ENCODE measurements at regions not wholly inside any gene's neighbourhood (a gene's known extent, or its start where the extent isn't known, plus 50 kb on each side); places are given as distances from the start of the nearest gene placed in this dataset.

- no peak overlapping the region for H2AK5ac ChIP-seq (ENCODE audit: low read depth, low read length)
- DNase-seq (ENCODE audit: low read depth in 1 of 2, low spot score in 2 of 2) (no peak), FAIRE-seq (no peak)
- no peaks in the 10 kb centered on the region for H3K79me1 ChIP-seq (ENCODE audit: low read depth, low read length)
- no peaks in the 10 kb centered on the region for H3K79me2 ChIP-seq (ENCODE audit: control insufficient read depth in 1 of 2, insufficient read depth in 2 of 2, low read length in 2 of 2)
- H2BK120ac ChIP-seq (replicated peaks; ENCODE audit: low read depth, low read length), result no peak overlapping the region
- TF ChIP-seq EZH2 (IDR thresholded peaks at IDR 0.05; ENCODE audit: low read depth, low read length, severe bottlenecking) (no peak), BCL11A (IDR thresholded peaks at IDR 0.05; ENCODE audit: low read depth in 2 of 2, low read length in 2 of 2) (no peak), BRCA1 (IDR thresholded peaks at IDR 0.05; ENCODE audit: low read depth, low read length) (no peak), POLR2A (IDR thresholded peaks at IDR 0.05; ENCODE audit: control extremely low read depth in 1 of 2, low read depth in 2 of 2, low read length in 2 of 2) (no peak), EP300 (IDR thresholded peaks at IDR 0.05; ENCODE audit: borderline replicate concordance in 1 of 2, low read depth in 2 of 2, low read length in 2 of 2) (no peak), JUN (IDR thresholded peaks at IDR 0.05; ENCODE audit: low read depth, low read length) (no peak), KDM5A (IDR thresholded peaks at IDR 0.05; ENCODE audit: low read length) (no peak), SP2 (IDR thresholded peaks at IDR 0.05; ENCODE audit: low read length) (no peak), POLR2AphosphoS5 (IDR thresholded peaks at IDR 0.05; ENCODE audit: low read depth, low read length) (no peak)
- H3K18ac ChIP-seq (ENCODE audit: extremely low read depth, low read length), result no peak overlapping the region
- H3K36me3 ChIP-seq (ENCODE audit: control insufficient read depth in 2 of 4, insufficient read depth in 4 of 4, low read length in 3 of 4), result no peaks in the 10 kb centered on the region
- no peak overlapping the region; a peak in 2 of 7 replicates for H3K9ac ChIP-seq (replicated peaks in 1 of 4; ENCODE audit: extremely low read depth in 1 of 4, low read depth in 3 of 4, low read length in 3 of 4)
- H3K14ac ChIP-seq (ENCODE audit: insufficient read length), result no peak overlapping the region
- H4K8ac ChIP-seq (ENCODE audit: extremely low read depth, insufficient read depth, low read length), result no peak overlapping the region
- no peak overlapping the region for H2BK5ac ChIP-seq (ENCODE audit: low read depth, low read length)
- H2AFZ ChIP-seq (ENCODE audit: low read length), result no peak overlapping the region
- H2BK20ac ChIP-seq (ENCODE audit: low read length), result no peak overlapping the region
- ChIA-PET POLR2A (ENCODE audit: partially characterized antibody) (no interaction called here), CTCF (ENCODE audit: partially characterized antibody) (interaction anchor here (0.8 kb wide), 1 partner anchor 16 kb away, joined by 3 read pairs; no protein-coding TSS in a partner anchor)
- no peak overlapping the region for H2BK15ac ChIP-seq (ENCODE audit: low read length)
- no peaks in the 10 kb centered on the region for H3K9me3 ChIP-seq (ENCODE audit: insufficient read depth in 2 of 2, low read depth in 1 of 2, low read length in 1 of 2)
- no peak overlapping the region for H3K56ac ChIP-seq (replicated peaks; ENCODE audit: insufficient read length, low read depth, low read length)
- no peak overlapping the region for H3K4me2 ChIP-seq (ENCODE audit: insufficient read depth in 1 of 2, low read depth in 2 of 2, low read length in 2 of 2)
- H4K20me1 ChIP-seq (replicated peaks in 1 of 2; ENCODE audit: control insufficient read depth in 1 of 2, insufficient read depth in 2 of 2, low read length in 2 of 2), result no peaks in the 10 kb centered on the region
- H3K4ac ChIP-seq (replicated peaks; ENCODE audit: insufficient read length, low read depth, low read length), result no peak overlapping the region
- H3K27ac ChIP-seq (ENCODE audit: low read depth, low read length), result no peak overlapping the region
- H3K23ac ChIP-seq (ENCODE audit: insufficient read length), result no peak overlapping the region
- H4K5ac ChIP-seq (ENCODE audit: insufficient read length, low read depth, low read length), result no peak overlapping the region
- H3K23me2 ChIP-seq (ENCODE audit: low read depth, low read length), result no peaks in the 10 kb centered on the region
- H2BK12ac ChIP-seq (ENCODE audit: low read depth, low read length), result no peak overlapping the region
- no peak overlapping the region for H4K91ac ChIP-seq (replicated peaks; ENCODE audit: insufficient read length, low read length)
- H3K4me1 ChIP-seq (replicated peaks in 1 of 4; ENCODE audit: control insufficient read depth in 3 of 4, insufficient read depth in 4 of 4, low read length in 3 of 4), result no peaks in the 10 kb centered on the region
- no peak overlapping the region for H3K4me3 ChIP-seq (ENCODE audit: extremely low read depth in 1 of 4, insufficient read depth in 2 of 4, low read depth in 3 of 4, low read length in 4 of 4)
- 77% methylated on average over 2 of the region's 2 CpGs; no CpG with 5 or more reads in 1 of the 2 experiments for WGBS, 2 experiments (ENCODE audit: extremely low coverage in 1 of 2, insufficient coverage in 1 of 2, insufficient read length in 1 of 2, insufficient replicate concordance in 2 of 2, low coverage in 1 of 2, low lambda C conversion rate in 2 of 2, missing lambda C conversion rate in 1 of 2)
- no peaks in the 10 kb centered on the region for H3K27me3 ChIP-seq (replicated peaks in 1 of 4; ENCODE audit: control insufficient read depth in 3 of 4, extremely low read depth in 1 of 4, insufficient read depth in 3 of 4, low read length in 3 of 4)
These were observed 191.7 kb upstream of the GORAB start for GRCh38 chr1:170340308-170340707.

Measured in H1 (cell line).